CD14-positive monocyte (primary cell): ENCODE measurements at regions not wholly inside any gene's neighbourhood (a gene's known extent, or its start where the extent isn't known, plus 50 kb on each side); places are given as distances from the start of the nearest gene placed in this dataset.

Experiments used
- DNase-seq, 3 donors: peaks; one replicate each; pipeline ENCODE4 v3.0.0-alpha.2; 2011 to 2022
- H2AFZ ChIP-seq: 2 replicates; pipeline ENCODE4 v1.6.0; 2012; ENCODE audit warnings: mild to moderate bottlenecking, low read depth, low read length, inconsistent platforms; ENCODE audit not compliant: insufficient read depth, poor library complexity, severe bottlenecking
- H3K27ac ChIP-seq, 2 donors: 1 replicate in 1 of 2; 2 replicates in 1 of 2; pipeline ENCODE4 v1.5.1; 2012 to 2013; ENCODE audit warnings: low read length in 2 of 2, control low read depth in 1 of 2, inconsistent platforms in 1 of 2, low read depth in 1 of 2, mild to moderate bottlenecking in 1 of 2
- H3K27me3 ChIP-seq, 2 donors: one replicate each; pipeline versions ENCODE4 v1.6.0 to v1.6.1; 2011 to 2013; ENCODE audit warnings: low read length in 2 of 2; ENCODE audit not compliant: control insufficient read depth in 2 of 2, insufficient read depth in 2 of 2
- H3K36me3 ChIP-seq, 2 donors: replicated peaks in 1 of 2; 1 replicate in 1 of 2; 2 replicates in 1 of 2; pipeline versions ENCODE4 v1.5.1 to v1.6.1; 2012 to 2013; ENCODE audit warnings: low read length in 2 of 2, control low read depth in 1 of 2, inconsistent platforms in 1 of 2, mild to moderate bottlenecking in 1 of 2; ENCODE audit not compliant: insufficient read depth in 2 of 2, control insufficient read depth in 1 of 2
- H3K4me1 ChIP-seq, 2 donors: 1 replicate in 1 of 2; 2 replicates in 1 of 2; pipeline versions ENCODE4 v1.5.1 to v1.6.1; 2012 to 2013; ENCODE audit warnings: low read length in 2 of 2, control low read depth in 1 of 2, inconsistent platforms in 1 of 2, mild to moderate bottlenecking in 1 of 2, moderate library complexity in 1 of 2; ENCODE audit not compliant: insufficient read depth in 2 of 2, control insufficient read depth in 1 of 2
- H3K4me2 ChIP-seq: replicated peaks from 2 replicates; pipeline ENCODE3; 2012; ENCODE audit warnings: low read length, moderate library complexity, mild to moderate bottlenecking; ENCODE audit not compliant: poor library complexity, severe bottlenecking; ENCODE audit errors: extremely low read depth
- H3K4me3 ChIP-seq, 3 experiments: fragments of 200-600 bp in 1 of 3; sonication (generic) in 1 of 3; replicated peaks in 1 of 3; 1 replicate in 2 of 3; 2 replicates in 1 of 3; pipeline ENCODE4 v1.5.1; 2011 to 2013; ENCODE audit warnings: low read length in 3 of 3, mild to moderate bottlenecking in 3 of 3, control low read depth in 2 of 3, low read depth in 2 of 3, inconsistent platforms in 1 of 3, moderate library complexity in 1 of 3
- H3K79me2 ChIP-seq: 2 replicates; pipeline ENCODE4 v1.6.0; 2012; ENCODE audit warnings: mild to moderate bottlenecking, control low read depth, inconsistent platforms, low read length, moderate library complexity; ENCODE audit not compliant: insufficient read depth
- H3K9ac ChIP-seq: 2 replicates; pipeline ENCODE4 v1.6.0; 2017; ENCODE audit warnings: low read length, mild to moderate bottlenecking; ENCODE audit not compliant: insufficient read depth, poor library complexity, severe bottlenecking
- H3K9me3 ChIP-seq, 2 donors: replicated peaks in 1 of 2; 1 replicate in 1 of 2; 2 replicates in 1 of 2; pipeline versions ENCODE4 v1.5.1 to v1.6.1; 2012 to 2013; ENCODE audit warnings: low read length in 2 of 2, control low read depth in 1 of 2; ENCODE audit not compliant: control insufficient read depth in 1 of 2, insufficient read depth in 1 of 2
- H4K20me1 ChIP-seq: 2 replicates; pipeline ENCODE4 v1.6.0; 2012; ENCODE audit warnings: mild to moderate bottlenecking, low read length, control low read depth, moderate library complexity; ENCODE audit not compliant: insufficient read depth
- H3K27ac Mint-ChIP-seq, 7 donors: one replicate each; pipeline ENCODE4 v1.8.0; 2020; ENCODE audit warnings: mild to moderate bottlenecking in 7 of 7, mixed read lengths in 7 of 7, moderate library complexity in 6 of 7, inconsistent platforms in 2 of 7
- H3K27me3 Mint-ChIP-seq, 3 donors: one replicate each; pipeline ENCODE4 v1.8.0; 2021 to 2022; ENCODE audit warnings: low read depth in 3 of 3, mild to moderate bottlenecking in 3 of 3, mixed read lengths in 3 of 3, moderate library complexity in 3 of 3, inconsistent platforms in 1 of 3
- H3K36me3 Mint-ChIP-seq, 2 donors: one replicate each; pipeline ENCODE4 v1.8.0; 2020; ENCODE audit warnings: mixed read lengths in 2 of 2, inconsistent platforms in 1 of 2, mild to moderate bottlenecking in 1 of 2
- H3K4me1 Mint-ChIP-seq: one replicate; pipeline ENCODE4 v1.8.0; 2020; ENCODE audit warnings: mild to moderate bottlenecking, mixed read lengths
- H3K4me3 Mint-ChIP-seq, 2 donors: one replicate each; pipeline ENCODE4 v1.8.0; 2020; ENCODE audit warnings: mild to moderate bottlenecking in 2 of 2, mixed read lengths in 2 of 2, moderate library complexity in 1 of 2
- H3K9me3 Mint-ChIP-seq, 7 donors: one replicate each; pipeline ENCODE4 v1.8.0; 2020 to 2022; ENCODE audit warnings: mixed read lengths in 7 of 7, mild to moderate bottlenecking in 6 of 7, moderate library complexity in 6 of 7, inconsistent platforms in 2 of 7
- CTCF ChIP-seq: fragments of 200-600 bp; IDR thresholded peaks from one replicate; pipeline ENCODE4 v1.8.0; 2022; ENCODE audit warnings: antibody characterized with exemption, mild to moderate bottlenecking
- WGBS: methylation state at CpG from one replicate; pipeline ENCODE4 v1.1.5; 2013; ENCODE audit warnings: missing lambda C conversion rate; ENCODE audit not compliant: insufficient coverage; 5-methylcytosine and 5-hydroxymethylcytosine counted together
- intact Hi-C, 2 donors: fragments of 100-400 bp; cut with micrococcal nuclease; formaldehyde crosslinking; loops; one replicate each; pipeline versions ENCODE4 v1.15.0 to v1.15.1; 2023

DNA sequence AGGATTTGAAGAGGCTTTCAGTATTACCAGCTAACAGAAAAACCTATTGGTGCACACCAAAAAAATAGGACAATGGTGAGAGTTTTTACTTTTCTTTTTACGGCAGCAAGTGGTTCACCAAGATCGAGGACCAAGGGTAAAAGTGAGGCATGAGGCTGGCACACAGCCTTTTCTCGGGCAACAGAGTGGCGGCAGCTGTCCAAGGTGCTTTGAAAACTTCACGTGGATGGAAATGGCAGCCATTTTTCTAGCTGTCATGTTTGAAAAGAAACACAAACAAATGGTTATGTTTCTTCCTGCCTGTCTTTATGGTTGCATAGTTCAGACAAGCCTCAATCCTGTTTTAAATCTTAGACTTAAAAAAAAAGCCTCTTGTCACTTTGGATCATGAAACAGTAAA lies 812.5 kb upstream of the CHAC2 start:
- H3K36me3 ChIP-seq: no peaks in the 10 kb centered on the region
- no peak overlapping the region for H3K27ac Mint-ChIP-seq
- no peaks in the 10 kb centered on the region for H3K36me3 Mint-ChIP-seq

GRCh38 chr2:52940101-52940500 lies 827.5 kb upstream of the CHAC2 start:
- H3K4me1 ChIP-seq: no peaks in the 10 kb centered on the region
- no peaks in the 10 kb centered on the region for H3K36me3 ChIP-seq
- WGBS: no CpG with 5 or more reads among the region's 2 CpGs
- H3K9me3 ChIP-seq: no peaks in the 10 kb centered on the region
- Mint-ChIP-seq H3K4me1 (no peaks in the 10 kb centered on the region), H3K36me3 (no peaks in the 10 kb centered on the region), H3K27me3 (no peaks in the 10 kb centered on the region), H3K4me3 (no peak overlapping the region), H3K27ac (no peak overlapping the region), H3K9me3 (peaks cover 0 to 4% (median 0%) of the 10 kb centered on the region in 7 donors)
- no peak overlapping the region for H3K4me3 ChIP-seq
- no peak overlapping the region for H3K4me2 ChIP-seq
- H3K27me3 ChIP-seq: no peaks in the 10 kb centered on the region
- DNase-seq: no peak
- intact Hi-C loops: no loop called here
- H3K9ac ChIP-seq: no peak overlapping the region
- TF ChIP-seq CTCF: no peak
- H3K27ac ChIP-seq: no peak overlapping the region
- H4K20me1 ChIP-seq: no peaks in the 10 kb centered on the region
- H3K79me2 ChIP-seq: no peaks in the 10 kb centered on the region
- H2AFZ ChIP-seq: no peak overlapping the region

More for the DNA sequence above, 812.5 kb upstream of the CHAC2 start:
- intact Hi-C loops: no loop called here
- Histone ChIP-seq H3K9ac (no peak overlapping the region), H3K27me3 (no peaks in the 10 kb centered on the region), H3K27ac (no peak overlapping the region), H2AFZ (no peak overlapping the region), H3K4me1 (no peaks in the 10 kb centered on the region), H3K79me2 (no peaks in the 10 kb centered on the region), H4K20me1 (no peaks in the 10 kb centered on the region), H3K4me3 (no peak overlapping the region), H3K9me3 (peaks cover 0 to 1% of the 10 kb centered on the region in 2 donors), H3K4me2 (no peak overlapping the region)
- H3K4me3 Mint-ChIP-seq: no peak overlapping the region
- 89% methylated on average over 5 of the region's 5 CpGs for WGBS
- peaks cover 0 to 6% (median 3%) of the 10 kb centered on the region in 7 donors for H3K9me3 Mint-ChIP-seq
- H3K27me3 Mint-ChIP-seq: no peaks in the 10 kb centered on the region
- no peak for TF ChIP-seq CTCF
- DNase-seq: no peak
- no peaks in the 10 kb centered on the region for H3K4me1 Mint-ChIP-seq
